ENCODE measurements at regions not wholly inside any gene's neighbourhood (a gene's known extent, or its start where the extent isn't known, plus 50 kb on each side); places are given as distances from the start of the nearest gene placed in this dataset.
"Not testable (repeated sequence)": the region's sequence is repeated elsewhere in the genome, so short reads cannot be mapped to it uniquely, and the experiment has no call there.

DNA sequence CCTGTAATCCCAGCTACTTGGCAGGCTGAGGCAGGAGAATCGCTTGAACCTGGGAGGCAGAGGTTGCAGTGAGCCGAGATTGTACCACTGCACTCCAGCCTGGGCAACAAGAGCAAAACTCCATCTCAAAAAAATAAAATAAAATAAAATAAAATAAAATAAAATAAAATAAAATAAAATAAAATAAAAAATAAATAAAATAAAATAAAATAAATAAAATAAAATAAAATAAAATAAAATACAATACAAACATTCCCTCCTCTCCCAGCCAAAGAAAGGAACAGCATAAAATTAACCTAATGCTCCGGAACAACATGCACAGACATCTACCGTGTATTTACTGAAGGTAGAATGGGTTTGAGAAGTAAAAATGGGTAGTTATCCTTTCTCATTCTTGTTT is 521.9 kb upstream of the FAM174A start:
- not testable (repeated sequence) for DNase-seq

- not testable (repeated sequence) for DNase-seq
These were observed 524.0 kb upstream of the FAM174A start for GRCh38 chr5:100011160-100011559.

DNA sequence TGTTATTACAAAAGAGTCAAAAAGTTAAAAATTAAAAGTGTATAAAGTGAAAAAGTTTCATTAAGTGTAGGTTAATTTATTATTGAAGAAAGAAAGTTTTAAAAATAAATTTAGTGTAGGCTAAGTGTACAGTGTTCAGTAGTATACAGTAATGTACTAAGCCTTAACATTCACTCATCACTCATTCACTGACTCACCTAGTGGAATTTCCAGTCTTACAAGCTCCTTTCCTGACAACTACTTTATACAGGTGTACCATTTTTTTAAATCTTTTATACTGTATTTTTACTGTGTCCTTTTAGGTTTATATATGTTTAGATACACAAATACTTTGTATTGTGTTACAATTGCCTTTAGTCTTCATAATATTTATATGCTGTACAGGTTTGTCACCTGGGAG is 530.2 kb upstream of the FAM174A start:
- DNase-seq: no peak

- no peak for DNase-seq
These were observed 536.9 kb upstream of the FAM174A start for GRCh38 chr5:99998319-99998718.

- DNase-seq: no peak
These were observed 539.8 kb upstream of the FAM174A start for GRCh38 chr5:99995407-99995806.

GRCh38 chr5:99973779-99974178 is 561.4 kb upstream of the FAM174A start:
- DNase-seq: no peak

- no peak for DNase-seq
These were observed 579.2 kb upstream of the FAM174A start for GRCh38 chr5:99955962-99956361.

GRCh38 chr5:99955006-99955405 is 580.2 kb upstream of the FAM174A start:
- no peak for DNase-seq

- no peak for DNase-seq
These were observed 585.1 kb upstream of the FAM174A start for GRCh38 chr5:99949969-99950524.

DNA sequence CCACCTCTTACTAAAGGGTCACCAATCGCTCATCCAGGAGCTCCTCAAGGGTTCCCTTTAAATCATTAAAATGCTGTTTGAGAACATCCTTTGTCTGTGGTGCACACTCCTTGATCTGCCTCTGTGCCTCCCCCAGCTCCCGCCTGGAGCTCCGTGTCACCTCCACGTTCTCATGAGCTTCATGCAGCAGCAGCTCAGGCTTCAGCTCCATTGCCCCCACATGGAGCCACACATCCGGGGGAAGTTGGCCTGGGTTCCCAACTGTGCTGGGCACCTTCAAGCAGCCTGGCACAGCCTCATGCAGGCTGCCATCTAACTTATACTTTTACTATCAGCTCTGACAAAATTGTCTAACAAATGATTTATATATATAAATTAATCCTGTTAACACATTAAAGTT is 585.8 kb upstream of the FAM174A start:
- DNase-seq: no peak

DNA sequence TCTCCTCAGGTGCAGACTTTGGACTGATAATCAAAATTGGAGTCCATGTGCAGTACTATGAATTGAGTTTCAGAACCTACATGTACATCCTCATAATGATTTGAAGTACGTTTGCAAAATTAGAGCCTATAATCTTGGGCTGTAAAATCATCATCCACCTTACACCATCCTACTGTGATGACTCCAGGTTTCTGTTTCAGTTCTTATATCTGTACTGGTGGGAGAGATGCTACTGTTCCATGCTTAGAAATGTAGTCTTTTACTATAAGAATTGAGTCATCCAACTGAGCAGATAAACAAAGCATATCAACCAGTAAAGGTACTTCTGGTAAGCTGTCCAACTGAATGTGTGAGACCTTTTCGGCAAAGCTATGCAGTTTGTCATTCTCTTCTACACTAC is 586.3 kb upstream of the FAM174A start:
- no peak for DNase-seq

GRCh38 chr5:99945478-99946442 is 589.4 kb upstream of the FAM174A start:
- DNase-seq: no peak

GRCh38 chr5:99940540-99940939 is 594.6 kb upstream of the FAM174A start:
- no peak for DNase-seq

DNA sequence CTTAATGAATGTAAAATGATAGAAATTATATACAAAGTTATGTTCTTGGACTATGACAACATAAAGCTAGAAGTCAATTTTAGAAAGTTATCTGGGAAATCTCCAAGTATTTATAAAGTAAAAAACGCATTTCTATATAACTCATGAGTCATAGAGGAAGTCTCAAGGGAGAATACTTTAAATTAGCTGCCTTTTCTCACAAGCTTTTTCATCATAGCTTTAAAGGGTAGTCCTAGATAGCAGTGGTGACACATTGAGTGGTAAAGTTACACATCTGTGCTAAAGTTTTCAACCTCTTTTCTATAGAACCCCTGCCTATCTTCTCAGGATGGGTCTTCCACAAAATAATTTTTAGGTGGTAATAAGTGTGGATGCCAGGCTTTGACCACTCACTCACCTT is 598.3 kb upstream of the FAM174A start:
- no peak for DNase-seq

DNA sequence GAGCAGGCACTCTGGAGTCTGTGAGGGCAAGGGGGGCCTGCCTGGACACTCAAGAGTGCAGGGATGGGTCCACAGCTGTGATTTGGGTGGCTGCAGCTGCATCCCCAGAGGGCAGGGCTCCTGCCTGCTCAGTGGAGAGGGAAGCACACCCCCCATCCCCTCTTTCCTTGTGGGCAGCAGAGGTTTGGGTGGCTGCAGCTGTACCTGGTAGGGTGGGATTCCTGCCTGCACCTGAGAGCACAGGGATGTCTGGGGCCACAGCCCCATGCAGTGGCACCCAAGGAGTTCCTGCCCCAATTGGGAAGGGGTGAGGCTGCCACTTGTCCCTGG is 605.4 kb upstream of the FAM174A start:
- no peak for DNase-seq

GRCh38 chr5:99929067-99929805 is 605.9 kb upstream of the FAM174A start:
- no peak for DNase-seq

GRCh38 chr5:99928490-99928889 is 606.7 kb upstream of the FAM174A start:
- DNase-seq: no peak

GRCh38 chr5:99926463-99926862 is 608.7 kb upstream of the FAM174A start:
- DNase-seq: no peak

DNA sequence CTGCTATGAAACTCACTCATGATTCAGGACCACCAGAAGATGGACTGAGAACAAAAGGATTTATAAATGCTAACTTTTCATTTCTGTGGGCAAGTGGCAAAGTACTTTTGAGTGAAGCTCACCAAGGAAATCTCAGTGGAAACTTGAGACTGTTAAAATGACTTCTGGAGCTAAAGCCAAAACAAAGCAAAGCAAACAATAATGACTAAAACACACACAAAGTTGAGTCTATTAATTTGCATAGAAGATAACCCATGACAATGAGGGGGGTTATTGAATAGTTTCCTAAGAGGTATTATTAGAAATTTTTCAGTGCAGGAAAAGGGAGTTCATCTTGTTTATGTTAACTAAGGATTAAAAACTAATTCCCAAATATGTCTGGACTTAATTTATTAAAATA is 612.8 kb upstream of the FAM174A start:
- no peak for DNase-seq

DNA sequence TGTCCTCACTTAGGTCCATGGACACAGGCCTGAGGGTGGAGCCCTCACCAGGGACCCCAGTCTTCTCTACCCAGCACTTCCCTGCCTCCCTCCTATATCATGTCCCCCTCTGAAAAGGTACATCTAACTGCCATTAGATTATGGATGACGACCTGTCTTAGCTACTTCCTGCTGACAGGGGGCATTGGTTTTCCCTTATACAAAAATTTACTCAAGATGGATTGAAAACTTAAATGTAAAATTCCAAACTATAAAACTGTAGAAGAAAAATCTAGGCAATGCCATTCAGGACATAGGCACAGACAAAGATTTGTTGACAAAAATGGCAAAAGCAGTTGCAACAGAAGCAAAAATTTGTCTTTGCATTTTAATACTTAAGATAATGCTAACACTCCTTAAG is 623.2 kb upstream of the FAM174A start:
- no peak for DNase-seq

DNA sequence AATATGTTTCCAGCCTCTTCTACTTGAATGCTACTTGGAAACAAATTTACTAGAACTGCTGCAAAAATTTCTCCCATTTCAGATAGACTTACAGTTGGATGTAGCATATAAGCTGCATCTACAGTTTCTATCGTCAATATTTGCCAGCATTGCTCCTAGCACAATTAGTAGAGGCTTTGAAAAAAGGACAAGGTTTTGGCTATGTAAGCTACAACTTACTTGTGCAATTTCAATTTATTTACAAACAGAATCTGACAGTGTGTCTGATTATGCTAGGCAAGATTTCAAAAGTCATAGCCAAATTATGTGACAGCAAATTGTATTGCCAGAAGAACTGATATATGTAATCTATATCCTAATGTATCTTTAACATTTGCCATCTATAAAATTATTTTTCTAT is 628.4 kb upstream of the FAM174A start:
- DNase-seq: no peak

DNA sequence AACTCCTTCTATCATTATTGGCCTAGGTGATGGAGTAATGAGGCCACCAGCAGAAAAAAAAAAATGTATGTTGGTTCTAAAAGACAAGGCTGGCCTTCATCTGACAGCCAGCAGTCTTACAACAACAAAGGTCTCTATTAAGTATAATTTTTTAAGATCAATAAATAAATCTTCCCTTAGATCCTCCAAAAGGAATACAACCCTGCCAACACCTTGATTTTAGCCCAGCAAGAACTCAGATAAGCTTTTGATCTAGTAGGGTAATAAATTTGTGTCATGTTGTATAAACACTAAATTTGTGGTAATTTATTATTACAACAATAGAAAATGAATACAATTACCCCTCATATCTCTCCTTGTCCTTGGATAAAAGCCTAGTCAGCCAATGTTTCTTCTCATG is 633.2 kb upstream of the FAM174A start:
- DNase-seq: no peak

- DNase-seq: no peak
These were observed 634.8 kb upstream of the FAM174A start for GRCh38 chr5:99900302-99900852.
